Neural crest cell (in vitro differentiated cells): ENCODE measurements at regions not wholly inside any gene's neighbourhood (a gene's known extent, or its start where the extent isn't known, plus 50 kb on each side); places are given as distances from the start of the nearest gene placed in this dataset.

Experiments used
- DNase-seq: peaks from one replicate; pipeline ENCODE4 v3.0.0; 2021; ENCODE audit warnings: low read depth, mixed read lengths, low spot score
- H3K27ac Mint-ChIP-seq: one replicate; pipeline ENCODE4 v1.8.0; 2021; ENCODE audit warnings: mild to moderate bottlenecking, mixed read lengths; ENCODE audit not compliant: unreplicated experiment
- H3K27me3 Mint-ChIP-seq: 2 replicates; pipeline ENCODE4 v1.8.0; 2021; ENCODE audit warnings: low read depth, mild to moderate bottlenecking, mixed read lengths
- H3K36me3 Mint-ChIP-seq: 2 replicates; pipeline ENCODE4 v1.8.0; 2021; ENCODE audit warnings: low read depth, mild to moderate bottlenecking, mixed read lengths
- H3K4me1 Mint-ChIP-seq: 2 replicates; pipeline ENCODE4 v1.8.0; 2021; ENCODE audit warnings: mixed read lengths
- H3K4me3 Mint-ChIP-seq: one replicate; pipeline ENCODE4 v1.8.0; 2021; ENCODE audit warnings: mild to moderate bottlenecking, mixed read lengths
- H3K9me3 Mint-ChIP-seq: 2 replicates; pipeline ENCODE4 v1.8.0; 2021; ENCODE audit warnings: mixed read lengths
- CTCF ChIP-seq: fragments of 200-600 bp; sonication (generic); conservative IDR thresholded peaks from 2 replicates; pipeline ENCODE4 v1.5.0; 2021; ENCODE audit warnings: antibody characterized with exemption, mild to moderate bottlenecking

GRCh38 chr6:1540864-1541521 is 68.7 kb upstream of the FOXC1 start:
- no peak overlapping the region for H3K4me3 Mint-ChIP-seq
- no peaks in the 10 kb centered on the region for H3K27me3 Mint-ChIP-seq
- H3K36me3 Mint-ChIP-seq, result no peaks in the 10 kb centered on the region
- no peak overlapping the region for H3K27ac Mint-ChIP-seq
- no peaks in the 10 kb centered on the region for H3K4me1 Mint-ChIP-seq
- no peak for DNase-seq
- no peak for TF ChIP-seq CTCF
- no peaks in the 10 kb centered on the region for H3K9me3 Mint-ChIP-seq

- H3K36me3 Mint-ChIP-seq, result no peaks in the 10 kb centered on the region
- H3K9me3 Mint-ChIP-seq, result peaks cover 3% of the 10 kb centered on the region
- no peaks in the 10 kb centered on the region for H3K27me3 Mint-ChIP-seq
- no peaks in the 10 kb centered on the region for H3K4me1 Mint-ChIP-seq
- H3K4me3 Mint-ChIP-seq, result no peak overlapping the region
- DNase-seq, result no peak
- no peak overlapping the region for H3K27ac Mint-ChIP-seq
- no peak for TF ChIP-seq CTCF
These were observed 67.4 kb upstream of the FOXC1 start for GRCh38 chr6:1542335-1542734.

GRCh38 chr6:1542764-1543163 is 67.0 kb upstream of the FOXC1 start:
- no peak for TF ChIP-seq CTCF
- H3K4me1 Mint-ChIP-seq, result no peaks in the 10 kb centered on the region
- no peak for DNase-seq
- no peak overlapping the region for H3K4me3 Mint-ChIP-seq
- no peak overlapping the region for H3K27ac Mint-ChIP-seq
- H3K27me3 Mint-ChIP-seq, result no peaks in the 10 kb centered on the region
- H3K9me3 Mint-ChIP-seq, result peaks cover 3% of the 10 kb centered on the region
- no peaks in the 10 kb centered on the region for H3K36me3 Mint-ChIP-seq

- no peak overlapping the region for H3K4me3 Mint-ChIP-seq
- no peaks in the 10 kb centered on the region for H3K4me1 Mint-ChIP-seq
- no peak for DNase-seq
- H3K27ac Mint-ChIP-seq, result no peak overlapping the region
- no peaks in the 10 kb centered on the region for H3K36me3 Mint-ChIP-seq
- TF ChIP-seq CTCF, result no peak
- H3K27me3 Mint-ChIP-seq, result no peaks in the 10 kb centered on the region
- peaks cover 3% of the 10 kb centered on the region for H3K9me3 Mint-ChIP-seq
These were observed 65.7 kb upstream of the FOXC1 start for GRCh38 chr6:1544000-1544399.

- Mint-ChIP-seq H3K36me3 (no peaks in the 10 kb centered on the region), H3K9me3 (peaks cover 3% of the 10 kb centered on the region), H3K27ac (no peak overlapping the region), H3K4me3 (no peak overlapping the region), H3K27me3 (no peaks in the 10 kb centered on the region), H3K4me1 (no peaks in the 10 kb centered on the region)
- TF ChIP-seq CTCF, result no peak
- DNase-seq, result no peak
These were observed 65.1 kb upstream of the FOXC1 start for GRCh38 chr6:1544603-1545002.

GRCh38 chr6:1545654-1546053 is 64.1 kb upstream of the FOXC1 start:
- H3K4me3 Mint-ChIP-seq, result no peak overlapping the region
- H3K27ac Mint-ChIP-seq, result no peak overlapping the region
- no peak for TF ChIP-seq CTCF
- peaks cover 3% of the 10 kb centered on the region for H3K9me3 Mint-ChIP-seq
- DNase-seq, result no peak
- H3K27me3 Mint-ChIP-seq, result no peaks in the 10 kb centered on the region
- no peaks in the 10 kb centered on the region for H3K36me3 Mint-ChIP-seq
- H3K4me1 Mint-ChIP-seq, result no peaks in the 10 kb centered on the region
